ENCODE measurements at regions not wholly inside any gene's neighbourhood (a gene's known extent, or its start where the extent isn't known, plus 50 kb on each side); places are given as distances from the start of the nearest gene placed in this dataset.
"Not testable (repeated sequence)": the region's sequence is repeated elsewhere in the genome, so short reads cannot be mapped to it uniquely, and the experiment has no call there.

- no peak for DNase-seq (ENCODE audit: low spot score)
These were observed 91.9 kb upstream of the DHRS4 start for GRCh38 chr14:23861666-23862065.

- DNase-seq (ENCODE audit: low spot score) = no peak
These were observed 91.1 kb upstream of the DHRS4 start for GRCh38 chr14:23862513-23862912.

GRCh38 chr14:23863836-23864235, 89.7 kb upstream of the DHRS4 start:
- no peak for DNase-seq (ENCODE audit: low spot score)

- DNase-seq (ENCODE audit: low spot score) = no peak
These were observed 89.3 kb upstream of the DHRS4 start for GRCh38 chr14:23864259-23864658.

GRCh38 chr14:23864861-23865260, 88.7 kb upstream of the DHRS4 start:
- no peak for DNase-seq (ENCODE audit: low spot score)

GRCh38 chr14:23865502-23865901, 88.1 kb upstream of the DHRS4 start:
- DNase-seq (ENCODE audit: low spot score) = no peak

GRCh38 chr14:23866269-23866668, 87.3 kb upstream of the DHRS4 start:
- DNase-seq (ENCODE audit: low spot score) = no peak

GRCh38 chr14:23869078-23869719, 84.4 kb upstream of the DHRS4 start:
- DNase-seq (ENCODE audit: low spot score) = no peak

GRCh38 chr14:23876160-23876750, 77.3 kb upstream of the DHRS4 start:
- no peak for DNase-seq (ENCODE audit: low spot score)

GRCh38 chr14:23877111-23877510, 76.5 kb upstream of the DHRS4 start:
- no peak for DNase-seq (ENCODE audit: low spot score)

GRCh38 chr14:23877538-23878180, 75.9 kb upstream of the DHRS4 start:
- DNase-seq (ENCODE audit: low spot score) = no peak

- DNase-seq (ENCODE audit: low spot score) = no peak
These were observed 72.3 kb upstream of the DHRS4 start for GRCh38 chr14:23881282-23881681.

GRCh38 chr14:23883684-23884540, 69.7 kb upstream of the DHRS4 start:
- DNase-seq (ENCODE audit: low spot score) = no peak

GRCh38 chr14:23884541-23884904, 69.0 kb upstream of the DHRS4 start:
- DNase-seq (ENCODE audit: low spot score) = no peak

GRCh38 chr14:23887536-23887935, 66.0 kb upstream of the DHRS4 start:
- no peak for DNase-seq (ENCODE audit: low spot score)

- DNase-seq (ENCODE audit: low spot score) = not testable (repeated sequence)
These were observed 61.9 kb upstream of the DHRS4 start for GRCh38 chr14:23891717-23892116.

- DNase-seq (ENCODE audit: low spot score) = not testable (repeated sequence)
These were observed 61.3 kb upstream of the DHRS4 start for GRCh38 chr14:23892289-23892688.

- DNase-seq (ENCODE audit: low spot score) = no peak
These were observed 59.1 kb upstream of the DHRS4 start for GRCh38 chr14:23894362-23895052.

GRCh38 chr14:23895053-23895419, 58.5 kb upstream of the DHRS4 start:
- no peak for DNase-seq (ENCODE audit: low spot score)

GRCh38 chr14:23895480-23895879, 58.1 kb upstream of the DHRS4 start:
- peak; percentile 17 for DNase-seq (ENCODE audit: low spot score)

- no peak for DNase-seq (ENCODE audit: low spot score)
These were observed 56.9 kb upstream of the DHRS4 start for GRCh38 chr14:23896609-23897153.

- DNase-seq (ENCODE audit: low spot score) = not testable (repeated sequence)
These were observed 56.3 kb upstream of the DHRS4 start for GRCh38 chr14:23897291-23897690.
